Epidermal melanocyte (primary cell): ENCODE measurements at regions not wholly inside any gene's neighbourhood (a gene's known extent, or its start where the extent isn't known, plus 50 kb on each side); places are given as distances from the start of the nearest gene placed in this dataset.

Experiments
- DNase-seq: peaks from one replicate; pipeline ENCODE4 v3.0.0; 2011; ENCODE audit warnings: low spot score; ENCODE audit not compliant: insufficient read length

DNA sequence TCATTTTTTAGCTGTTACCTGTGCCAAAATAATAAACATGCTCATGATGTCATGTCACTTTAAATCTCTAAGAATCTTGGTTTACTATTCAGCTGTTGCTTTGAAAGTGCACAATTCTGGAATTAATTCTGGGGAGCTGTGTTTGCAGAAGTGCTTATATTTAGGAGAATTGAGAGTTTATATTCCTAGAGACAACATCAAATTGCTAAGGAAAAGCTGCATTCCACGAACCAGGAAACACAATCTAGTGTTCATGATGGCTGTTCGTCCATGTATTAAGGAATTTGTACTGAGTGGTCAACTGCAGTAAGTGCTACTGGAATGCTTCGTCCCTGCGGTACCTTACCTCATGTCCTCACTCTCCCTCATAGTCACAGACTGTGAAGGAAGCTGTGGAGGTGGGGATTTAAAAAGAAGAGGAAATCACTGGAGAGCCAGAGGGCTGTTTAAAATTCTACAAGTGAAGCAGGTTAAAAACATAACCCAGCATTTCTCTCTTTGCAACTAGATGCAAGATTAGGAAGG lies 161.0 kb downstream of the TRMT11 start:
- DNase-seq, result no peak

DNA sequence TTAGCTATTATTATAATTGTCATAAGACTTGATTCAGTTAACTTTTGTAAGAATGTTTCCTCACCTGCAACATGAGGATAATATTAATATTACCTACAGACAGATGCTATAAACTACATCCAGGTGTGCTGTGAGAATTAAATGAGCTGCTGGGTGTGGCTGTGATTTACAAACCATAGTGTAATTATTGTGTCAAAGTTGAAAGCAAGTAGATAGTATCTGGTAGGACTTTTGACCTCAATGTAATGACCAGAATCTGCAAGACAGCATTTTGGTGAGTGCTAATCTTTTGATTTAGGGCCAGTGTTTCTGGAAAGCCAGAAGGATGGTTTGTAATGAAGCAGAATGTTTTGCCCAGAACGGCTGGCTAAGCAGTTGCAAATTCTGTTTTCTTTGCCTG lies 162.5 kb downstream of the TRMT11 start:
- DNase-seq, result no peak

DNA sequence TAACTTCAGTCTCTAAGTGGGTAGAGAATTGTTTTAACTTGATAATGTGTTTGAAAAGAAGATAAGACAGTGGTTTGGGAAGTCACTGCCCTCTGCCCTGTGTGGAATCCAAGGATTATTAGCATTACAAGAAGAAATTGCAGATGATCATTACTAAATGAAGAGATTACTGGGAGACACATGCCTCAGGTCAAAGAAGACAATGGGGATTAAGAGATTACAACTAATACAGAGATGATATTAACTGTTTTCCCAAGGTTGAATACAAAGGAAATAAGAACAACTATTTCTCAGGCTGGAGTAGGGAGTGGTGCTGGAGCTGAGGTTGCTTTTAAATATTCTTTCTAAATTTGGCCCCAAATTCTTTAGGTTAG lies 166.0 kb downstream of the TRMT11 start:
- no peak for DNase-seq

DNA sequence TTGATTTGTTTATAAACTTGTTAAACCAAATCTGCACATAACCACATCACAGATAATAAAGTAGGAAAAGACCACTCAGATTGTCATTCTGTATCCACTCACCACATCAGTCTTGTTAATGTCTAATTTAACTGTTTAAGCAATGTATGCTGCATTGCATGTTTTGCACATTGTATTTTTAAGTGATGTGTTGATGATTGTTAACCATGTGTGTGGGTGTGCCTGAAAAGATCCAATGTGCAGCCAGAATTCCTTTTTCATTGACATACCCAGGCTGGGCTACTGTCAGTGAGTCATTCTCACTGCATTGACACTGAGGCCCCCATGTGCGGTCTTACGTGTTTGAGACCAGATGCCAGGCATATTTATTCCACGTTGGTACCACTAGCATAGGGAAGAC lies 167.3 kb downstream of the TRMT11 start:
- DNase-seq, result no peak

DNA sequence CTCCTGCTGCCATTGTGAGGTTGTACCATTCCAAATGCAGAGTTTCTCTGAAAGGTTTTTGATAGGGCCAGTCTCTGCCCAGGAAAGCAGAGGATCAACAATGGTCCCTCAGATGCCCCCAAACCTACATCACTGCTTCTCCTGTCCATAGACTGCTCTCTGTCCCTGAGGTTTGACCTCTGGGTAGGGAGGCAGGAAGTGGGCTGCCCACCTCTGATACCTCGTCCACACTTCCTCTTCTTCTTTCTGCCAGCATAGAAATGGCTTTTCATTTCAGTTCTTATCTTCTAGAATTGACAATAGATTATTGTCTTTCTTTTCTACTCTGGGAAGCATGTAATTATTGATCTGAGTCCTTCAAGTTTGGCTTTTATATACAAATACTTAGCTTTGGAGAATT lies 170.6 kb downstream of the TRMT11 start:
- no peak for DNase-seq

DNA sequence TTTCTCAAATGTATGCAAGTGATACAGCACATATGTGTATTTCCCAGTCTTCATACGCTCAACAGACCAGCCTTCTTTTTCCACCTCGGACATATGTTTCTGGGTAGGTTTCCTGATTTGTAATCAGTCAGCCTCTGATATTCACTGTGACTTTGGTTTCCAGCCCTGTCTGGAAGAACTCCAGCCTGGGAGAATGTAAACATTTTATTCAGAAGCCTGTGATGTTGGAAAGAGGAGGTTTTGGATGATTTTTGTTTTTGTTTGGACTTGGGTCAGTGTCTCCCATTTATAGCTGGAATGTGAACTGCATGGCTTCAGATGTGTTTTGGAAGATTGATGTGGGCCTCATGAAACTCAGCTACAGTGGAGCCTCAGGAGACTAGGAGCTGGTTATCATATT lies 172.2 kb upstream of the CENPW start:
- DNase-seq, result no peak

DNA sequence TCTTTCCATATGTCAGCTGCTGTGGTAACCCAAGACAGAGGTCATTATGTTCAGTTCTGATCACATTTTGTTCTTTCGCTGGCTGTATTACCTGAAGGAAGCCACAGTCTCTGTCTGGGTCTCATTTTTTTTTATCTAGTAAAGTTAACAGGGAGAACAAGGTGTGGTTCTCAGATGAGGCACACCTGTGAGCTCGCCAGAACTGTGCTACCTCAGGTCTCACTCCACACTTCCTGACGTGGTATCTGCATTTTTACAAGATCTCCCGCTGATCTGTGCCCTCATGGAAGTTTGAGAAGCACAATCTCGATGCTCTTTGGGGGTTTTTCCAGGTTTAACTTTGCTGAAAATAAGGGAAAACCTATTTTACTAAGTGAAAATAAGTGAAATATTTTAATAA lies 169.5 kb upstream of the CENPW start:
- no peak for DNase-seq

DNA sequence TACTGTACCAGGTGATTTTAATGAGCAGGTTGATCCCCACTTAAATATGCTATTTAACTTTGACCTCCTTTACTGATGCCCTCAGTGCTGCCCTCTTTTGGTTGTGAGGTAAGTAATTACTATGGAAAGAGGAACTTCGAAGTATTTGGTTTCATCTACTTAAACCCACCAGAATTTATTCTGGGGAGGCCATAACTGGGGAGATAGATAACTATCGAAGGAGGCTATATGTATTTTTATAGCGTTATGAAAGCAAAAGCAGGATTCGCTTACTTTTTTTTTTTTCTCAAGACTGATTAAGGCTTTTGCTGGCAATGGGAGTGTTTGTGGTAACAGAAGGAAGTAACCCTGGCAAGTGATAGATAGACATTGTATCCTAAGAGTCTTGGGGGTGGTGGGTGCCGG lies 168.9 kb upstream of the CENPW start:
- DNase-seq, result no peak

DNA sequence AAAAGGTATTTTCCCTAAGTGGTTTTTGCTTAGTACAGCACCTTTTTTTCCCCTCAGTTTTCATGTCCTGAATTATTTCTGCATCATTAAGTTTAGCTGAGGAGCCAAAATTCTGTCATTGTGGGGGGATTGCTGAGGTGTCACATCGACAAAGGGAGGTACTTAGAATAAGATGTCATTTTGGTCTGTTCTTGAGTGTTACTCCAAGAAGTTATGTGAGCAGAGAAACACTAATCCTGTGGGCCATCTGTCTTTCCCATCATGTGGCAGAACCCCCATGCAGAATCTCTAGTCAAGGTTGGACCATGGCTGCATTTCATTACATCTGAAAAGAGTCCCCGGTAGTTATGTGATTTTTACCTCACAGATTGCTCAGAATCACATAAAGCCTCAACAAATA lies 167.8 kb upstream of the CENPW start:
- no peak for DNase-seq

DNA sequence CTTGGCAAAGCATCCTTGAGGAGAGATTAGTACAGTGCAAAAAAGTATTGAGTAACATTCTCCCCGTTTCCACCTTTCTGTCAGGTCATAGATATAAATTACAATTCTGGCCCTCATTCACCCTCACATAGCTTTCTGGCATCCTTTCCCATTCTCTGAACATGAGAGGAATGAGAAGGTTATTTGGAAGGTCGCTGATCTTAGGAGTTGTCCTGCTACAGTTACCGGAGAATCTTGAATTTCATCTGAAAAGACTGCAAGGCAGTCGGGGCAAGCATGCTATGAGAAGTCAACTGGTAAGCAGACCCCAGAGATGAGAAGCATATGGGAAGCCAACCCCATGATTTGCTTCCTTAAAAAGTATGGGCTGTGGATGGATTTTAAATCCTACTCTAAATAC lies 166.7 kb upstream of the CENPW start:
- no peak for DNase-seq

DNA sequence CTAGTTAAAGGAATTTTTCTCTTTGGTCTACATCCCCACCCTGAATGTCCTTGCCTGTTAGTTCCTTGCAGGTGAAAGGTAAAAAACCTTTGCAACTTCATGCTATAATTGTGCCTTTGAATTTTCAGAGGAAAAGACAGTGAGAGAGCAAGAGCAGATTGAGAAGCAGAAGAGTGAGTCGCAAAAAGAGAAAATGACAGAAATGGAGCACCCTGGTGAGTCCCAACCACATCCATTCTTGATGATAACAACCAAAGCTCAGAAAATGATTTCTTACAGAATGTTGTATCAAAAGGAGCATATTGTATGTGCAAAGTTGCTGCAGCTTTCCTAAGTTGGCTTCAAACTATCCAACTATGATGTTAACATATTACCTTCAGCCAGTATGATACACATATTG lies 165.2 kb upstream of the CENPW start:
- no peak for DNase-seq

DNA sequence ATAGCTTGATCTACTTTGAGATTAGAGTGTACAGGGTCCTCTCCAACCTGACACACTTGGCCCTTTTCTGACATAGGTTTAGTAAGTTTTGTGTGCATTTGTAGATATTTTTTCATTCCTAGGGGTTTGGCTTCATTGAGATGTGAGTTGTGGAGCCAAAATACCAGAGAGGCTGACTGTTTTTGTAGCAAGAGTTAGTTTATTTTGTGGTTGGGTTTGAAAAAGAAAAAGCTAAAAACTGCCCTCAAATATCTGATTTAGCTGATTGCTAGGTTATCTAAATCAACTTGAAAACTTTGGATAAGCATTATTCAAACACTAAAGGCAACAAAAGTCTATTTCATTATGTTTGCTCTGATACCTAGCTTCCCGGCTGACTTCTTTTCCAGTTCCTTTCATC lies 164.7 kb upstream of the CENPW start:
- DNase-seq, result no peak

DNA sequence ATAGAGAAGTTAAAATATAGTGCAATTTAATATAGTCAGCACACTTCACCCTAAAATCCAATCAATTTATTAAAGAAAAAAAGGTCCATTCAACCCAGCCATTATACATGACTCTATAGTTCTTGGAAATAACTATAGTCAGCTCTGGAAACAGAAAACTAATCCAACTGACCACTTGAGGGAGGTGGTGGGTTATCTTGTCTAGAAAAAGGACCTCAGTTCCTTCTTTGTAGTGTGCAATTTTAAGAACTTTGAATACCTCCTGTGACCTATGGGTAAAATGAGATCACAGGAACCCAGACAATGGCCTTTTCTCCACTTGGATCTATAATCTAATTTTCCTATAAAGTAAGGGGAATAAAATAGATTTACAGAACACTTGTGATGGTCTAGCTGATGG lies 163.6 kb upstream of the CENPW start:
- DNase-seq, result no peak

DNA sequence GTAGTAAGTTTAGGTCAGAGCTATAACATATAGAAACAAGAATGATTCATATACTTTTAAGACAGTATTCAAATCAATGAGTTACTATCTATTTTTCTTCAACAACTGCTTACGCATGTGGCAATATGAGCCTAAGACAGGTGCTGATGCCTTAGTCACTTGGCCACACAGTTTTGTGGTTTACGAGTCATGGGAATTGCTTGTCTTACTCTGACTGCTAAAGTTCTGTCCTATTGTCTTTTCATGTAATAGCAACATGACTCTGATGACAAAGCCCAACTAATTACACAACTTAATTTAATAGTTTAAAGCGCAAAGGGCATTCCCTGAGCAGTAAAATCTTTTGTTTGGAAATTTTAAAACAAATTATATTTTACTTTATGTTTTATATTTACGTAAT lies 159.3 kb upstream of the CENPW start:
- DNase-seq, result peak; percentile 27

DNA sequence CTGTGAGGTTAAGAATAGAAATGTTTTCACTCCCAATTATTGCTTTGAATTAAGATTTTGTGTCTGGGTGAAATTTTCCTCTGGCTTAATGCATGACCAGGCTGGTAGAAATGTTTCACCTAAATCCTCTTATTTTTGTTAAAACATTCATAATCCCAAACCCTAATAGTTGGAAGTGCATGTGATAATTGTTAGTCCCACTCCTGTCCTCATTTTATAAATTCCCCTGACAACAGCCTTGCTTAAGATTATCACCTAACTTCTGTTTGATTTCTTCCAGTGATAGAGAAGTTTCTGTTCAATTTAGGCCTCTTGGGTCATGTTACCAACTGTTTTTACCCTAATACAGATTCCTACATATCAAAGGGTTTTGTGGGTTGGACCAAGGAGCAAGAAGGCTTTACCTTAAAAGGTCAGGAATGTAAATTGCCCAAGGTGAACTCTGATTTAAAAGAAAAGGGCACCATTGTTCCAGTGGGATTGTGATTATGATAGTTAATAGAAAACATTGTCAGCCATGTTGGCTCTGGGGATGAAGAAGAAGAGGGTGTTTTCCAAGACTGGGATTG lies 158.7 kb upstream of the CENPW start:
- no peak for DNase-seq

DNA sequence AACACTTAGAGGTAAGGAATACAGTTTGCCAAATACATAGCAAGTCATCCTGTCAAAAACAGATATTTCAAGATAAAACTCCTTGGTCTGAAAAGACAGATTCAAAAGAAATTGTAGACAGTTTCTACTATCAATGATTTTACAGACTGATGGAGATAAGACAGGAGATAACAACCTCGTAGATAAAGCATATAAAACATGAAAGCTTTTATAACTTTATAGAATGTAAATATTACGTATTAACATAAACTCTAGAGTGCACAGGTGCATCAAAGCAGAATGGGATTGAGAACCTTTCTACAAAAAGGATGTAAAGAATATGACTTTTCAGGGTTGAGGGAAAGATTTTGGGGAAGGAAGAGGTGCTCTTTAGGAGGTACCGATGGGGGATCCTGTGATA lies 158.0 kb upstream of the CENPW start:
- DNase-seq, result no peak

DNA sequence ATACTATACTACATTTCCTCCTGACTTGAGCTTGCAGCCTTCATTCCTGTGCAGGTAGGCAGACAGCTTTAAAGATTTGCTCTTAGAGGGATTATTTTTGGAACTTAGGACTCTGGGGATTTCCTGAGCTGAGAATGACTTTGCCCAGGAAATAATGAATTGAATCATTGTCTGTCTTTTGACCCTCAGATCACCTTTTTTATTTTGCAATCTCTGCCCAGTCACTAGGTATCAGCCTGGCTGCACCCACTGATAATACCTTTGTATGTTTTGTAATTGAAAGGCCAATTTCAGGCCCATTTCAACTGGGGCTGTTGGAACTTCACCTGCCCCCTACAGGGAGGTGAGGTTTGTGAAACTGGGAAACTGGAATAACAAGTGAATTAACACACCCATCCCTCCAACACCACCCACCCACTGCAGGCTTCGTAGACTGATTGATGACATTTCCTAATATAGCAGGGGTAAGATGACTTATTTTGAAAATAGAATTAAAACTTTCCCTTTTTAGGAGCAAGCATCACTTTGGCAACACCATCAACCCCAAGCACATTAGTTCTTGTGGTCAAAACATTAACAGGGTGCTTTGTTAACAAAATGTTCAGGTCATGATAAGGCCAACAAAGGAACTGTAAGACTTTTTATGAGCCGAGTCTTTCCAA lies 157.1 kb upstream of the CENPW start:
- DNase-seq, result no peak

DNA sequence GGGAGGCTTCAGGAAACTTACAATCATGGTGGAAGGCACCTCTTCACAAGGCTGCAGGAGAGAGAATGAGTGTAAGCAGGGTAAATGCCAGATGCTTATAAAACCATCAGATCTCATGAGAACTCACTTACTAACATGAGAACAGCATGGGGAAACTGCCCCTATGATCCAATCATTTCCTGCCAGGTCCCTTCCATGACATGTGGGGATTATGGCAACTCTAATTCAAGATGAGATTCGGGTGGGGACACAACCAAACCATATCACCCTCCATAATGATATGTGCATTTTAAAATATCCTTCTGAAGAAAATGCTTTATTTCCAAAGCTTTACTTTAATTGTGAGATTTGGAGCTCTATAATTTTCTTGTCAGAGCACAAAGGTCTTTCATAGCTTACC lies 154.1 kb upstream of the CENPW start:
- DNase-seq, result no peak

DNA sequence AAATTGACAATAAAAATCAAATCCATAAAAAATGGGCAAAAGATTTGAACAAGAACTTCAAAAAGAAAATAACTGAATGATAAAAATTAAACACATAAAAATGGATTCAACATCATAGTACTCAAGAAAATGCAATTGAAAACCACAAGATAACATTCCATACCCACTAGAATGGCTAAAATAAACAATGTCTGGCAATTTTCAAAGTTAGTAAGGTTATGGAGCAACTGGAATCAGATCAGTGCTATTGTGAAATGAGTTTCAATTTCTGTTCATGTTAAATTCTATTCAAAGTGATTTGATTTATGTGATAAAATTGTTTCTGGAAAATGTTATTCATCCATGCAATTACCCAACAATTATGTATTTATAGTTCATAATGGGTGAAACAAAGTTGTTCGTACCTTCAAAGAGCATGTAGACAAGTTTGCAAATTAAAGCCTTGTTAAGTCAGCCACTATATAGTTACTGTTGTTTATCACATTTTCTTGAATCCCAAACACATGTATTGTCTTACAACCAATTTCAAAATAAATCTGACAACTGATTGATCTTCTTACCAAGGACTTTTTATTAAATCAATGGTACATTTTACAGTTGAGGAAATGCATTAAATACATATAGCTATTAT lies 151.5 kb upstream of the CENPW start:
- DNase-seq, result no peak

DNA sequence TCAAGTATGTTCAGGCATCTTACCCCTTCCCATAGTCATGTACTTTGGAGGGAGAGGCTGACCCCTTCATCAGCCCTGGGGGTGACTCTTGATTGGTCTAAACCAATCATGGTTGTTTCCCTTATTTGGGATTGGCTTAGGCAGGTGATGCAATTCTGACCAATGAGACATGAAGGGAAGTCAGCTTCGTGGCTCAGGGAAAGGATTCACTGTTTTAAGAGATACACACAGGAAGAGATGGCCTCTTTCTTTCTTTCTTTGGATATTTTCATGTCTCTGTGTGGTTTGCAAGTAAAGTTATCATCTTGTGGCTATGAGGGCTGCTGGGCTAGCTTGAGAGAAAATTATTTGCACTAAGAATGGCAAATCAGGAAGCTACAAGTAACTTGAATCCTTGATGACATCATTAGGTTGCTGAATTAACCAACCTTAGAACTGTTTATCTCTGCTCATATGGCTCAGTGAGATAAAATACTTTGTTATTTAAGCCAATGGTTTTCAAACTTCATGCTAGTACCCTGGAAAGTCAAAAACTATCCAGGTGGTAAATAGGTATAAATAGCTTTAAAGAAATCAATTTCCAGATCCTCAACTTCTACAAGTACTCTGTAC lies 144.2 kb upstream of the CENPW start:
- DNase-seq, result no peak

DNA sequence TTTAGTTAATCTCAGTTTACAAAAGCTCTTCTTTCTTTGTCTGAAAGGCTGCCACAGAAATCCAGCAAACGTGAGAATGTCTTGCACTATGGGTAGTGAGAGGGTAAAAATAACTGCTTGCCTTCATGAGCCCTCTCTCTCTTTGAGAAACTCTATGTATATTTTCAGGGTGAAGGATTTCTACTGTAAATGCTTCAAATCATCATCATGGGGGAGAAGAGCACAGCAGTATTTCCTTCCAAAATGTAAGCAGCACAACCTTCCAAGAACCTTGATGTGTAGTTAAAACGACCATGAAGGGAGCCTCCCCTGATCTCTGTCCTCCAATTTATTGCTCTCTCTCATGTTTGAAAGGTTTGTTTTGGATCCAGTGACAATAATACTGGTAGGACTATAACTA lies 141.3 kb upstream of the CENPW start:
- DNase-seq, result no peak

DNA sequence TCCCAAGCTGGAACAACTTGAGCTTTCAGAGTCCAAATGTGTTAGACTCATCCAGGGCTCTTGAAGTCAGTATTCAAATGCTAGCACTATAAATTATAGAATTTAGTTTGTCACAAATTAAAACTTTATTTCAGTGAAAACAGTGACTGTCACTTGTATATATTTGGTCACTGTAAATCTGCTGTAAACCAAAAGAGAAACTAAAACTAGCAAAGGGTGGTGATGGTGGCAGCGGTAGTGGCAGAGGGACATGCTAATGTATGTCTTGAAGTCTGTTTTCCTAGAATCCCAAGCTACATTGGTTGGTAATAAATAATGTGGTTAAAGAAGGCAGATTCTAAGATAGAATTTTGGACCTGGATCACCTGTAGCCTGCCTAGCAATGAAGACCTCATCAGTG lies 140.4 kb upstream of the CENPW start:
- no peak for DNase-seq

DNA sequence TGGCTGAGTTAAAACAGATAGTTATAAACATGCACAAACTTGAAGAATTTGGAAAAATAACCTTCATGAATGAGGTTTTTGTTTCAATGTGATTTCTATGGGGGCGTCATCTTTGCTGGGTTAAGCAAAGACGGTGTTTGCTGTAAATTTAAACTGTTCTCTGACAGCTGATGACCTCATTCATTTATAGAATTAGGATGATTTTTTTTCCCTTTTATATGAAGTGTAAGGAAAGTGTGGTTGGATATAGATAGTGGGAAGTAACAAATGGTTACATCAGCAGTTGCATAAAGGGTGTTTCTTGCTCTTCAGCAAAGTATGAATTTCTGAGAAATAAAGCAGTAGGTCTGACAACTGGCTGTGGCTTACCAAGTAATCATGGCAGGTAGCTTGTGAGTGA lies 137.2 kb upstream of the CENPW start:
- DNase-seq, result no peak
